ENCODE measurements at regions not wholly inside any gene's neighbourhood (a gene's known extent, or its start where the extent isn't known, plus 50 kb on each side); places are given as distances from the start of the nearest gene placed in this dataset.
"Not testable (repeated sequence)": the region's sequence is repeated elsewhere in the genome, so short reads cannot be mapped to it uniquely, and the experiment has no call there.

- H3K4me1 Mint-ChIP-seq: no peaks in the 10 kb centered on the region
- H3K9me3 Mint-ChIP-seq: peaks cover 47% of the 10 kb centered on the region
- 78 to 80% methylated on average over 8 to 11 of the region's 11 CpGs for WGBS, 2 experiments (ENCODE audit: insufficient coverage in 1 of 2, insufficient read length in 1 of 2)
- H3K27me3 Mint-ChIP-seq (ENCODE audit: insufficient read depth): no peaks in the 10 kb centered on the region
- no peak overlapping the region for H3K4me3 Mint-ChIP-seq
- Histone ChIP-seq H3K9me3 (ENCODE audit: control insufficient read depth, low read length) (peaks cover 42% of the 10 kb centered on the region), H3K27ac (ENCODE audit: low read depth, low read length) (no peak overlapping the region), H3K36me3 (ENCODE audit: control insufficient read depth, insufficient read depth, low read length) (peaks cover 67% of the 10 kb centered on the region), H3K9ac (ENCODE audit: extremely low read depth, low read length, poor library complexity, severe bottlenecking) (no peak overlapping the region), H3K4me1 (ENCODE audit: control insufficient read depth, insufficient read depth, low read length) (no peaks in the 10 kb centered on the region), H3K4me3 (ENCODE audit: low read length) (no peak overlapping the region), H3K27me3 (ENCODE audit: control insufficient read depth, insufficient read depth, low read length, poor library complexity, severe bottlenecking) (no peaks in the 10 kb centered on the region)
- peaks cover 74% of the 10 kb centered on the region for H3K36me3 Mint-ChIP-seq (ENCODE audit: low read depth)
- peak; percentile 88 for DNase-seq
- peak; percentile 90 for TF ChIP-seq CTCF (conservative IDR thresholded peaks at IDR 0.05)
- H3K27ac Mint-ChIP-seq: no peak overlapping the region
These were observed 98.1 kb downstream of the NCOR2 start for GRCh38 chr12:124469193-124469888.

GRCh38 chr12:124467549-124467948 is 99.9 kb downstream of the NCOR2 start:
- peaks cover 25% of the 10 kb centered on the region for H3K9me3 ChIP-seq (ENCODE audit: control insufficient read depth, low read length)
- H3K4me3 Mint-ChIP-seq; H3K4me1 ChIP-seq (ENCODE audit: control insufficient read depth, insufficient read depth, low read length); H3K4me3 ChIP-seq (ENCODE audit: low read length); H3K9ac ChIP-seq (ENCODE audit: extremely low read depth, low read length, poor library complexity, severe bottlenecking); H3K27me3 ChIP-seq (ENCODE audit: control insufficient read depth, insufficient read depth, low read length, poor library complexity, severe bottlenecking); H3K27ac Mint-ChIP-seq; H3K27me3 Mint-ChIP-seq (ENCODE audit: insufficient read depth); DNase-seq; H3K27ac ChIP-seq (ENCODE audit: low read depth, low read length): not testable (repeated sequence)
- Mint-ChIP-seq H3K36me3 (ENCODE audit: low read depth) (peaks cover 66% of the 10 kb centered on the region), H3K9me3 (peaks cover 30% of the 10 kb centered on the region), H3K4me1 (peaks cover 13% of the 10 kb centered on the region)
- 88% methylated on average over 1 of the region's 1 CpG; no CpG with 5 or more reads in 1 of the 2 experiments for WGBS, 2 experiments (ENCODE audit: insufficient coverage in 1 of 2, insufficient read length in 1 of 2)
- H3K36me3 ChIP-seq (ENCODE audit: control insufficient read depth, insufficient read depth, low read length): peaks cover 51% of the 10 kb centered on the region

DNA sequence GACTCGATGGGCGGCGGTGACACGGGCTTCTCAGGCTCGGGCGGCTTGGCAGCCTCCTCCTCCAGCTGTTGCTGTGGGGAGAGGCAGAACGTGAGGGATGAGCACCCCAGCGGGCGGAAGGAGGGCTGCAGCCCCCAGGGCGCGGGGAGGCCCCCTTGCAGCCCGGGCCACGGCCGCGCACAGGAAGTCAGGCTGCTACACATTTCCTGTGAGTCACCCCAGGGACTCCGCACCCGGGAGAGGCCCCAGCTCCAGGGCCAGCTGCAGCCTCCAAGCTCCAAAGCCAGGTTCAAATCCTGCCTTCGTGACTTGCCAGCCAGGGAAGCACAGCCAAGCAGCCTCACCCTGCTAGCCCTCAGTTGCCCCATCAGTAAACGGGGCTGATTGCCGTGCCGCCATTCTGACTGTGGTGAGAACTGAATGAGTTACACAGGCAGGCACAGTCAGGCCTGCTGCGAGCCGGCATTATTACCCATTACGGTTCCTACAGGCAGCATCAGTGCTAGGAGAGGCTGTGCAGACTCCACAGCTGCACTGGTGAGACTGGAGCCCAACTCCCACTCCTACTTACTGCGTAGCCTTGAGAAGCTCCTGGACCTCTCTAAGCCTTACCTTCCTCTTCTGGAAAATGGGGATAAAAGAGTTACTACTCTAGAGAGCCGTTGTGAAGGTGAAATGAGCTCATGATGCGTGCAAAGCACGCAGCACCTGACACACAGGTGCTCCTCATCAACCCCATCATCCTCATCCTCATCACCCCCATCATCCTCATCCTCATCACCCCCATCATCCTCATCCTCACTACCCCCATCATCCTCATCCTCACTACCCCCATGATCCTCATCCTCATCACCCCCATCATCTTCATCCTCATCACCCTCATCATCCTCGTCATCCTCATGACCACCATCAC is 100.9 kb downstream of the NCOR2 start:
- H3K4me3 ChIP-seq (ENCODE audit: low read length): no peak overlapping the region
- H3K4me1 ChIP-seq (ENCODE audit: control insufficient read depth, insufficient read depth, low read length): no peaks in the 10 kb centered on the region
- no peak overlapping the region for H3K27ac ChIP-seq (ENCODE audit: low read depth, low read length)
- H3K9ac ChIP-seq (ENCODE audit: extremely low read depth, low read length, poor library complexity, severe bottlenecking): no peak overlapping the region
- no peaks in the 10 kb centered on the region for H3K27me3 ChIP-seq (ENCODE audit: control insufficient read depth, insufficient read depth, low read length, poor library complexity, severe bottlenecking)
- peaks cover 47% of the 10 kb centered on the region for H3K36me3 ChIP-seq (ENCODE audit: control insufficient read depth, insufficient read depth, low read length)
- H3K9me3 ChIP-seq (ENCODE audit: control insufficient read depth, low read length): peaks cover 22% of the 10 kb centered on the region
- no peaks in the 10 kb centered on the region for H3K27me3 Mint-ChIP-seq (ENCODE audit: insufficient read depth)
- no peak for DNase-seq
- H3K36me3 Mint-ChIP-seq (ENCODE audit: low read depth): peaks cover 63% of the 10 kb centered on the region
- no peak overlapping the region for H3K4me3 Mint-ChIP-seq
- H3K4me1 Mint-ChIP-seq: peaks cover 13% of the 10 kb centered on the region
- H3K27ac Mint-ChIP-seq: no peak overlapping the region
- WGBS, 2 experiments (ENCODE audit: insufficient coverage in 1 of 2, insufficient read length in 1 of 2): 95 to 98% methylated on average over 12 to 29 of the region's 29 CpGs
- TF ChIP-seq CTCF (conservative IDR thresholded peaks at IDR 0.05): no peak
- peaks cover 25% of the 10 kb centered on the region for H3K9me3 Mint-ChIP-seq

Measured in endodermal cell (in vitro differentiated cells).